ENCODE measurements at regions not wholly inside any gene's neighbourhood (a gene's known extent, or its start where the extent isn't known, plus 50 kb on each side); places are given as distances from the start of the nearest gene placed in this dataset.

DNA sequence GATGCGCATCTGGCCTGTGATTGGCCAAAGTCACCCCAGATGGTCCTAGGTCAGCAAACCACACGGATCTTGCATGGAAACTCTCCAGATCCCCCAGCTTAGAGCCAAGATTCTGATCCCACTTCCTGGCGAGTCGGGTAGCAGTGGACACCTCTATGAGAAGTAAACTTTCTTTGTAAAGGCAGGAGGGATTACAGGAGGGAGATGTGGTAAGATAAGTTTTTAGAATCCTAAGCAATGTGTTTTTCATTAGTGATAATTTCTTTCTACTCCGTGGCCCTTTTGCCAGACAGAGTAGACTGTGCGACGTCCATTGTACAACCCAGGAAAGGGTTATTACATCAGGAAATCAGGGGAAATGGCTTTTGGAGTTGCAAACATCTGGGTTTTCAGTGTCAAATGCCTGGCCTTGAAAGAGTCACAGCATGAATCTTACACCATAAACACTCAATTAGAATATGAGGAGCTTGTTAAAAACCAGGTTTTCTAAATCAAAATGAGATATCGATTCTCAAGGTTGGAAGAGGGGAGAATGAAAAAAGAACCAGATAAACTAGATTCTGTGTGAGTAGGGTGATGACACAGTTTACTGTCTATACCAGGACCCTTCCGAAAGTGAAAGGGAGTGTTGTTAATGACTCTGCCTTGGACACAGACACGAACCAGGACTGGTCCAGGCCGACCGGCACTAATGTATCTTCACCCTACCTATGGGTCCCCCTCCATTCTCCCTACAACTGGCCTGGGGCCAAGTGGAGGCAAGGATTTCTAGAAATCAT is 61.9 kb upstream of the WAC start:
- TF ChIP-seq CTCF (IDR thresholded peaks at IDR 0.05; ENCODE audit: unreplicated experiment) = no peak

DNA sequence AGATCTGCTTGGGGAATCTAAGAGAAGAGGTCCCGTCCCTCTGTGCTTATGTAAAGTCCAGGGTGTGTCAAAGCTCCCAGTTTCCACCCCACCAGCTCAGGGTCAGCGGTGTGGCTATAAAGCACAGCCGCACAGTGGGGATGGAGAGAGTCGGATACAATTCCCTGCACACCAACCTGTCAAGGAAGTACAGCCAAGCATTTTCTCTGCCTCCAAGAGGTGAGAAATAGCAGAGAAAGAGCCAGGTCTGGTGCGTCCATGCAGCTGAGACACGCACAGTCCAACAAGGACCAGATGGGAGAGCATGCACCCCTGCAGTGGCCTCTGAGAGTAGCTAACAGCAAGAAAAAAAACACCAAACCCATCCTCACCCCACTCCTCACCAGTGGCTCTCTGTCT is 61.3 kb upstream of the WAC start:
- DNase-seq (ENCODE audit: low spot score) = no peak
- Mint-ChIP-seq H3K36me3 (ENCODE audit: low read depth, unreplicated experiment) (no peaks in the 10 kb centered on the region), H3K4me1 (ENCODE audit: unreplicated experiment) (peaks cover 13% of the 10 kb centered on the region), H3K9me3 (ENCODE audit: unreplicated experiment) (no peaks in the 10 kb centered on the region), H3K4me3 (ENCODE audit: unreplicated experiment) (no peak overlapping the region), H3K27me3 (ENCODE audit: unreplicated experiment) (peaks cover 4% of the 10 kb centered on the region), H3K27ac (ENCODE audit: unreplicated experiment) (no peak overlapping the region)
- TF ChIP-seq CTCF (IDR thresholded peaks at IDR 0.05; ENCODE audit: unreplicated experiment) = no peak

More for the DNA sequence above, 61.9 kb upstream of the WAC start:
- H3K9me3 Mint-ChIP-seq (ENCODE audit: unreplicated experiment) = no peaks in the 10 kb centered on the region
- no peak for DNase-seq (ENCODE audit: low spot score)
- peaks cover 13% of the 10 kb centered on the region for H3K4me1 Mint-ChIP-seq (ENCODE audit: unreplicated experiment)
- no peaks in the 10 kb centered on the region for H3K36me3 Mint-ChIP-seq (ENCODE audit: low read depth, unreplicated experiment)
- no peak overlapping the region for H3K4me3 Mint-ChIP-seq (ENCODE audit: unreplicated experiment)
- H3K27me3 Mint-ChIP-seq (ENCODE audit: unreplicated experiment) = peaks cover 6% of the 10 kb centered on the region
- H3K27ac Mint-ChIP-seq (ENCODE audit: unreplicated experiment) = no peak overlapping the region

DNA sequence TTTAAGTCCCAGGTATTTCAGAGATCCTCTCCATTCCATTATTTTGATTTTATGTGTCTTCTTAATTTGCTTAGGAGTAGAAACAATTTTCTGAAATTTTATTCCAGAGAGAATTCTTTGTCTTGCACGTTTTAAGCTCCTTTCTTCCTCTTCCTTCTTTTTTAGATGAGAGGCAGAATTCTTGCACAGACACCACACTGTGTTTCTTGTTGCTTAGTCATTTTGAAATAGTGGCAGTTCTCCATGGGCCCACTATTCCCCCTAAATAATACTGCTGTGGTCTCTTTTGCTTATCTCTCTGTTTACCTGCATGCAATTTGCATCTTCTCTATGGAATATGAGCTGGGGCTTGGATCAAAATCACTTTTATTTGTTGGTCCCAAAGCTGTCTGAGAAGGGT is 54.3 kb upstream of the WAC start:
- no peak for TF ChIP-seq CTCF (IDR thresholded peaks at IDR 0.05; ENCODE audit: unreplicated experiment)
- DNase-seq (ENCODE audit: low spot score) = no peak
- H3K27me3 Mint-ChIP-seq (ENCODE audit: unreplicated experiment) = peaks cover 4% of the 10 kb centered on the region
- H3K9me3 Mint-ChIP-seq (ENCODE audit: unreplicated experiment) = no peaks in the 10 kb centered on the region
- H3K4me3 Mint-ChIP-seq (ENCODE audit: unreplicated experiment) = no peak overlapping the region
- H3K27ac Mint-ChIP-seq (ENCODE audit: unreplicated experiment) = no peak overlapping the region
- peaks cover 10% of the 10 kb centered on the region for H3K4me1 Mint-ChIP-seq (ENCODE audit: unreplicated experiment)
- no peaks in the 10 kb centered on the region for H3K36me3 Mint-ChIP-seq (ENCODE audit: low read depth, unreplicated experiment)

DNA sequence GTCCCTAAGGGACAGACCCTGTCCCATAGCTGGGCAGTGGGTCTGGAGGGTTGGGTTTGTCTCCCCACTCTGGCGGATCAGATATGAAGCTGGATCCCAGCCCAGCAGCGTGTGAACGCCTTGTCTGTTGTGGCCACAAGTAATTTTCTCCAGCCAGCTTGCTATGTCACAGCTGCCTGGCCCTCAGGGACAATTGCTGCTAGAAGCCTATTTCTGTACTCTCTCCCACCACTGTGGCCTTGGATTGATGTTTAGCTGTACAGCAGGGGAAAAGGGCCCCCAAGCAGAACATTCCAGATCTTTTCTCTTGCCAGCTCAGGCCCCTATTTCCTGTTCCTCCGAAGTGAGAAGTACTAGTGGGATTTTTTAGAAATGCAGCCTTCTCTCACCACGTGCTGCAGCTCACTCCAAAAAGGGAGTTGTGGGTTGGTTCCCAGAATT is 53.5 kb upstream of the WAC start:
- Mint-ChIP-seq H3K36me3 (ENCODE audit: low read depth, unreplicated experiment) (no peaks in the 10 kb centered on the region), H3K9me3 (ENCODE audit: unreplicated experiment) (no peaks in the 10 kb centered on the region), H3K4me1 (ENCODE audit: unreplicated experiment) (peaks cover 10% of the 10 kb centered on the region), H3K27me3 (ENCODE audit: unreplicated experiment) (peaks cover 4% of the 10 kb centered on the region), H3K27ac (ENCODE audit: unreplicated experiment) (no peak overlapping the region), H3K4me3 (ENCODE audit: unreplicated experiment) (no peak overlapping the region)
- no peak for DNase-seq (ENCODE audit: low spot score)
- no peak for TF ChIP-seq CTCF (IDR thresholded peaks at IDR 0.05; ENCODE audit: unreplicated experiment)

DNA sequence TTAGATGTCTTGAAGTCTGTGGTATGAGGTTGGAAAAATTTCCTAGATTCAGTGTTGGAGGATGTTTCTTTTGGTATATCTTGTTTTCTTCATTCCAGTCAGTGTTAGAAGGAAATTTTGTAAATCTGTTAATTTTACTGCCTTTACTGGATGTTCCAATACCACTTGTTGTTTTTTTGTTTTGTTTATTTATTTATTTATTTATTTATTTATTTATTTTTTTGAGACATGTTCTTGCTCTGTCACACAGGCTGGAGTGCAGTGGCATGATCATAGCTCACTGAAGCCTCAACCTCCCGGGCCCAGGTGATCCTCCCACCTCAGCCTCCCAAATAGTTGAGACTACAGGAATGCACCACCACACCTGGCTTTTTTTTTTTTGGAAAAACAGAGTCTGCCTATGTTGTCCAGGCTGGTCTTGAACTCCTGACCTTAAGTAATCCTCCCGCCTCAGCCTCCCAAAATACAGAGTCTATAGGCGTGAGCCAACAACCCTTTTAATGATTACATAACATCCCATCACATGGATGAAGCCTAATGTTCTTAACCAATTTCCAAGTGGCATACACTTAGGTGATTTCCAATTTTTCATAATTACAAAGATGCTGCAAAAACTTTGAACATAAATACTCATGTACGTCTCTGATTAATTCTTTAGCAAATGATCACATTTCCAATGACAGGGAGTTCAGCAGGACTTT is 52.8 kb upstream of the WAC start:
- no peak for DNase-seq (ENCODE audit: low spot score)
- Mint-ChIP-seq H3K4me3 (ENCODE audit: unreplicated experiment) (no peak overlapping the region), H3K27me3 (ENCODE audit: unreplicated experiment) (peaks cover 4% of the 10 kb centered on the region), H3K27ac (ENCODE audit: unreplicated experiment) (no peak overlapping the region), H3K4me1 (ENCODE audit: unreplicated experiment) (peaks cover 10% of the 10 kb centered on the region), H3K9me3 (ENCODE audit: unreplicated experiment) (no peaks in the 10 kb centered on the region), H3K36me3 (ENCODE audit: low read depth, unreplicated experiment) (no peaks in the 10 kb centered on the region)
- no peak for TF ChIP-seq CTCF (IDR thresholded peaks at IDR 0.05; ENCODE audit: unreplicated experiment)

All from endothelial cell (in vitro differentiated cells).